GM12878 (cell line): ENCODE measurements at regions not wholly inside any gene's neighbourhood (a gene's known extent, or its start where the extent isn't known, plus 50 kb on each side); places are given as distances from the start of the nearest gene placed in this dataset.

Experiments used
- ATAC-seq: fragments of 200-7000 bp; cut with Tn5 transposase; 3 replicates; pipeline ENCODE4 v1.9.1; 2020; ENCODE audit warnings: mild to moderate bottlenecking, moderate library complexity
- BruUV-seq: library from RNA; stranded (reverse); fragments of 400-500 nt; replicated peaks from 2 replicates; lab custom pipeline; 2021; lab: Mats Ljungman, UMichigan
- CTCF ChIA-PET: fragments of 300-600 bp; sonication (Branson Sonifier 250); formaldehyde crosslinking; extraction: SDS; loops from one replicate; lab custom pipeline; 2021; ENCODE audit warnings: inconsistent platforms; lab: Yijun Ruan, JAX
- POLR2A ChIA-PET: fragments of 350-600 bp; formaldehyde crosslinking; extraction: SDS; loops from one replicate; lab custom pipeline; 2021; ENCODE audit warnings: inconsistent platforms; lab: Charles Lee
- RAD21 ChIA-PET: fragments of 300-600 bp; sonication (Branson Sonifier 250); formaldehyde crosslinking; loops from one replicate; lab custom pipeline; 2023; ENCODE audit warnings: antibody characterized with exemption; ENCODE audit not compliant: unreplicated experiment; lab: Charles Lee
- SMC1A ChIA-PET: fragments of 300-600 bp; sonication (Branson Sonifier 250); formaldehyde crosslinking; loops from one replicate; lab custom pipeline; 2023; ENCODE audit not compliant: unreplicated experiment, uncharacterized antibody; lab: Charles Lee
- DNase-seq: peaks from one replicate; pipeline ENCODE4 v3.0.0-alpha.2; 2011; ENCODE audit warnings: low read depth, low spot score
- FAIRE-seq: peaks from 3 replicates; lab custom pipeline; 2011; peaks lifted over from hg19 to GRCh38; lab: Jason Lieb, UNC
- H2AFZ ChIP-seq: 2 replicates; pipeline ENCODE4 v1.6.0; 2011; ENCODE audit warnings: low read depth, low read length, control low read depth; ENCODE audit not compliant: control insufficient read depth
- H3K27ac ChIP-seq: 2 replicates; pipeline ENCODE4 v1.5.1; 2011; ENCODE audit warnings: control low read depth; ENCODE audit not compliant: control insufficient read depth, insufficient read depth
- H3K27me3 ChIP-seq, 2 experiments: replicated peaks in 1 of 2; 2 replicates each; pipeline versions ENCODE4 v1.6.0 to v1.6.1; 2011; ENCODE audit warnings: low read length in 1 of 2; ENCODE audit not compliant: control insufficient read depth in 2 of 2, insufficient read depth in 2 of 2
- H3K36me3 ChIP-seq, 2 experiments: 2 replicates each; pipeline ENCODE4 v1.5.1; 2011; ENCODE audit warnings: low read length in 1 of 2; ENCODE audit not compliant: control insufficient read depth in 2 of 2, insufficient read depth in 2 of 2
- H3K4me1 ChIP-seq: 2 replicates; pipeline ENCODE4 v1.6.1; 2011; ENCODE audit warnings: mild to moderate bottlenecking, low read length, moderate library complexity, mixed read lengths; ENCODE audit not compliant: control insufficient read depth, insufficient read depth
- H3K4me2 ChIP-seq: 2 replicates; pipeline ENCODE4 v1.6.0; 2011; ENCODE audit warnings: control low read depth; ENCODE audit not compliant: control insufficient read depth, insufficient read depth
- H3K4me3 ChIP-seq: fragments of 200-600 bp; sonication (generic); 2 replicates; pipeline ENCODE4 v1.5.1; 2016
- H3K79me2 ChIP-seq: 2 replicates; pipeline ENCODE4 v1.6.0; 2011; ENCODE audit warnings: low read length; ENCODE audit not compliant: control insufficient read depth, insufficient read depth
- H3K9ac ChIP-seq: 2 replicates; pipeline ENCODE4 v1.8.0; 2011; ENCODE audit warnings: low read length, control low read depth, mixed read lengths; ENCODE audit not compliant: control insufficient read depth, insufficient read depth
- H3K9me3 ChIP-seq: replicated peaks from 3 replicates; pipeline ENCODE4 v1.5.1; 2011; ENCODE audit warnings: mild to moderate bottlenecking, low read length; ENCODE audit not compliant: control insufficient read depth, insufficient read depth
- H4K20me1 ChIP-seq: 2 replicates; pipeline ENCODE4 v1.6.0; 2011; ENCODE audit not compliant: control insufficient read depth, insufficient read depth
- CBX3 ChIP-seq: fragments of 200-600 bp; sonication (generic); IDR thresholded peaks from 2 replicates; pipeline ENCODE4 v1.6.1; 2016; ENCODE audit warnings: low read depth, borderline replicate concordance
- CREM ChIP-seq: IDR thresholded peaks from 2 replicates; pipeline ENCODE4 v1.6.1; 2014; ENCODE audit warnings: antibody characterized with exemption, low read depth
- DPF2 ChIP-seq: fragments of 450-650 bp; IDR thresholded peaks from 2 replicates; pipeline ENCODE4 v1.6.1; 2017; ENCODE audit warnings: mild to moderate bottlenecking
- GATAD2B ChIP-seq: fragments of 450-650 bp; conservative IDR thresholded peaks from 2 replicates; pipeline ENCODE4 v1.6.1; 2017; ENCODE audit warnings: low read depth, mild to moderate bottlenecking, moderate library complexity
- SUZ12 ChIP-seq: fragments of 200-600 bp; sonication (generic); IDR thresholded peaks from one replicate; pipeline ENCODE4 v1.6.1; 2018; ENCODE audit warnings: antibody characterized with exemption, mild to moderate bottlenecking; ENCODE audit not compliant: unreplicated experiment
- WGBS: methylation state at CpG from one replicate; pipeline ENCODE4 v1.1.6; 2016; ENCODE audit warnings: low lambda C conversion rate; ENCODE audit not compliant: insufficient replicate concordance, insufficient coverage; ENCODE audit errors: missing lambda C conversion rate; 5-methylcytosine and 5-hydroxymethylcytosine counted together
- in situ Hi-C: fragments of 300-500 bp; cut with MboI; formaldehyde crosslinking; loops from 9 replicates; pipeline ENCODE4 v1.14.3; 2018; ENCODE audit warnings: mixed read lengths
- intact Hi-C: fragments of 100-400 bp; cut with micrococcal nuclease; formaldehyde crosslinking; loops from one replicate; pipeline ENCODE4 v1.14.2; 2022; ENCODE audit not compliant: unreplicated experiment
- TF ChIP-seq, protein P1 (sequence below): fragments of 450-650 bp; formaldehyde crosslinking; IDR thresholded peaks from 2 replicates; pipeline ENCODE4 v1.5.0; 2022; ENCODE audit warnings: mild to moderate bottlenecking, missing genetic modification characterization

DNA sequence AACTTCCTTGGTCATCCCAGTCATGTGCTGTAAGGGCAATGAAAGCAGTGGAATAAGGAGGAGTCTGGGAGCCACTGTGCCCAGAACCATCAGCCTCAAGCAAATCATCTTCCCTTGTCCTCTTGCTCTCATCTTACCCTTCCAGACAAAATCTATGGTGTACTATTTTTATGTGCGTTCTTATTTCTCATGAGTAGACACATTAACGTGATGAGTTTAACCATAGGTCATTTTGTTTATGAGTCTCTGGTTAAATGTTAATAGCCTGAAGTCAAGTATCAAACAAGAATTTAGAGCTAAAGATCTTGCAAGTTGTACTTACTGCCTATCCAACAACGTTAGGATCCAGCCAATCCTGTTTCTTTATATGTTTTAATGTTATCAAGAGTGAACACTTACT, 495.3 kb downstream of the SPRY1 start:
- no peak for TF ChIP-seq SUZ12
- no peak for TF ChIP-seq GATAD2B
- TF ChIP-seq CREM, result no peak
- TF ChIP-seq DPF2, result no peak
- no peak for TF ChIP-seq CBX3
- TF ChIP-seq, protein P1, sequence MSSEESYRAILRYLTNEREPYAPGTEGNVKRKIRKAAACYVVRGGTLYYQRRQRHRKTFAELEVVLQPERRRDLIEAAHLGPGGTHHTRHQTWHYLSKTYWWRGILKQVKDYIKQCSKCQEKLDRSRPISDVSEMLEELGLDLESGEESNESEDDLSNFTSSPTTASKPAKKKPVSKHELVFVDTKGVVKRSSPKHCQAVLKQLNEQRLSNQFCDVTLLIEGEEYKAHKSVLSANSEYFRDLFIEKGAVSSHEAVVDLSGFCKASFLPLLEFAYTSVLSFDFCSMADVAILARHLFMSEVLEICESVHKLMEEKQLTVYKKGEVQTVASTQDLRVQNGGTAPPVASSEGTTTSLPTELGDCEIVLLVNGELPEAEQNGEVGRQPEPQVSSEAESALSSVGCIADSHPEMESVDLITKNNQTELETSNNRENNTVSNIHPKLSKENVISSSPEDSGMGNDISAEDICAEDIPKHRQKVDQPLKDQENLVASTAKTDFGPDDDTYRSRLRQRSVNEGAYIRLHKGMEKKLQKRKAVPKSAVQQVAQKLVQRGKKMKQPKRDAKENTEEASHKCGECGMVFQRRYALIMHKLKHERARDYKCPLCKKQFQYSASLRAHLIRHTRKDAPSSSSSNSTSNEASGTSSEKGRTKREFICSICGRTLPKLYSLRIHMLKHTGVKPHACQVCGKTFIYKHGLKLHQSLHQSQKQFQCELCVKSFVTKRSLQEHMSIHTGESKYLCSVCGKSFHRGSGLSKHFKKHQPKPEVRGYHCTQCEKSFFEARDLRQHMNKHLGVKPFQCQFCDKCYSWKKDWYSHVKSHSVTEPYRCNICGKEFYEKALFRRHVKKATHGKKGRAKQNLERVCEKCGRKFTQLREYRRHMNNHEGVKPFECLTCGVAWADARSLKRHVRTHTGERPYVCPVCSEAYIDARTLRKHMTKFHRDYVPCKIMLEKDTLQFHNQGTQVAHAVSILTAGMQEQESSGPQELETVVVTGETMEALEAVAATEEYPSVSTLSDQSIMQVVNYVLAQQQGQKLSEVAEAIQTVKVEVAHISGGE (CRISPR knock-in tag), result no peak
- TF ChIP-seq, all 136 proteins: peak for 0
- Histone ChIP-seq H2AFZ (no peak overlapping the region), H3K79me2 (no peaks in the 10 kb centered on the region), H3K4me3 (no peak overlapping the region), H4K20me1 (no peaks in the 10 kb centered on the region), H3K27ac (no peak overlapping the region), H3K36me3 (no peaks in the 10 kb centered on the region), H3K9ac (no peak overlapping the region), H3K9me3 (no peaks in the 10 kb centered on the region), H3K4me2 (no peak overlapping the region), H3K4me1 (no peaks in the 10 kb centered on the region), H3K27me3 (no peaks in the 10 kb centered on the region)
- BruUV-seq, result no TSS peak
- intact Hi-C loops, result no loop called here
- WGBS, result 29% methylated on average over 3 of the region's 3 CpGs
- ChIA-PET SMC1A (no interaction called here), RAD21 (no interaction called here), CTCF (no interaction called here), POLR2A (no interaction called here)
- FAIRE-seq (no peak), DNase-seq (no peak), ATAC-seq (no peak)
- in situ Hi-C loops, result no loop called here
